Dedifferentiated amniotic fluid mesenchymal stem cell (primary cell): ENCODE measurements at regions not wholly inside any gene's neighbourhood (a gene's known extent, or its start where the extent isn't known, plus 50 kb on each side); places are given as distances from the start of the nearest gene placed in this dataset.
A peak's percentile ranks its signal among the peaks of the same experiment; 100 is the strongest.

Source experiments
- DNase-seq: peaks from one replicate; pipeline ENCODE4 v3.0.0-alpha.2; 2016; ENCODE audit errors: extremely low spot score

GRCh38 chr3:146839727-146840375 is 234.7 kb upstream of the PLSCR5 start:
- DNase-seq = no peak

GRCh38 chr3:146838221-146838620 is 233.1 kb upstream of the PLSCR5 start:
- DNase-seq = no peak

- peak; percentile 20 for DNase-seq
These were observed 229.8 kb upstream of the PLSCR5 start for GRCh38 chr3:146834917-146835316.

- DNase-seq = no peak
These were observed 227.8 kb upstream of the PLSCR5 start for GRCh38 chr3:146832857-146833458.

GRCh38 chr3:146831659-146832058 is 226.5 kb upstream of the PLSCR5 start:
- no peak for DNase-seq

GRCh38 chr3:146830231-146830630 is 225.1 kb upstream of the PLSCR5 start:
- no peak for DNase-seq

- peak; percentile 29 for DNase-seq
These were observed 222.7 kb upstream of the PLSCR5 start for GRCh38 chr3:146827836-146828235.

GRCh38 chr3:146823622-146824021 is 218.5 kb upstream of the PLSCR5 start:
- no peak for DNase-seq

GRCh38 chr3:146818866-146819265 is 213.7 kb upstream of the PLSCR5 start:
- DNase-seq = no peak

GRCh38 chr3:146818301-146818700 is 213.2 kb upstream of the PLSCR5 start:
- DNase-seq = no peak

- peak; percentile 63 for DNase-seq
These were observed 212.6 kb upstream of the PLSCR5 start for GRCh38 chr3:146817704-146818103.

- DNase-seq = peak; percentile 62
These were observed 209.6 kb upstream of the PLSCR5 start for GRCh38 chr3:146814601-146815315.

- no peak for DNase-seq
These were observed 208.3 kb upstream of the PLSCR5 start for GRCh38 chr3:146813496-146813895.

GRCh38 chr3:146803745-146804144 is 198.6 kb upstream of the PLSCR5 start:
- peak; percentile 86 for DNase-seq

- no peak for DNase-seq
These were observed 196.3 kb upstream of the PLSCR5 start for GRCh38 chr3:146801492-146801891.

- DNase-seq = no peak
These were observed 195.3 kb upstream of the PLSCR5 start for GRCh38 chr3:146800484-146800883.

GRCh38 chr3:146796078-146796477 is 190.9 kb upstream of the PLSCR5 start:
- DNase-seq = no peak

- peak; percentile 37 for DNase-seq
These were observed 178.3 kb upstream of the PLSCR5 start for GRCh38 chr3:146783446-146783845.

GRCh38 chr3:146781606-146782005 is 176.5 kb upstream of the PLSCR5 start:
- peak; percentile 67 for DNase-seq

- no peak for DNase-seq
These were observed 175.9 kb upstream of the PLSCR5 start for GRCh38 chr3:146781059-146781458.

GRCh38 chr3:146780251-146780650 is 175.1 kb upstream of the PLSCR5 start:
- no peak for DNase-seq

GRCh38 chr3:146777941-146778340 is 172.8 kb upstream of the PLSCR5 start:
- no peak for DNase-seq

GRCh38 chr3:146772211-146772743 is 167.1 kb upstream of the PLSCR5 start:
- no peak for DNase-seq
